Left renal pelvis (tissue), 4 donors: ENCODE measurements at regions not wholly inside any gene's neighbourhood (a gene's known extent, or its start where the extent isn't known, plus 50 kb on each side); places are given as distances from the start of the nearest gene placed in this dataset.
"Not testable (repeated sequence)": the region's sequence is repeated elsewhere in the genome, so short reads cannot be mapped to it uniquely, and the experiment has no call there.

Source experiments
- DNase-seq, 4 donors: peaks; one replicate each; pipeline ENCODE4 v3.0.0-alpha.2; 2013; ENCODE audit warnings: low read depth in 4 of 4, low spot score in 3 of 4

- no peak for DNase-seq
Measured at GRCh38 chr11:100576718-100577021, 110.4 kb upstream of the ARHGAP42 start.

GRCh38 chr11:100578831-100579311, 108.2 kb upstream of the ARHGAP42 start:
- DNase-seq: no peak

GRCh38 chr11:100581318-100581717, 105.8 kb upstream of the ARHGAP42 start:
- no peak for DNase-seq

DNA sequence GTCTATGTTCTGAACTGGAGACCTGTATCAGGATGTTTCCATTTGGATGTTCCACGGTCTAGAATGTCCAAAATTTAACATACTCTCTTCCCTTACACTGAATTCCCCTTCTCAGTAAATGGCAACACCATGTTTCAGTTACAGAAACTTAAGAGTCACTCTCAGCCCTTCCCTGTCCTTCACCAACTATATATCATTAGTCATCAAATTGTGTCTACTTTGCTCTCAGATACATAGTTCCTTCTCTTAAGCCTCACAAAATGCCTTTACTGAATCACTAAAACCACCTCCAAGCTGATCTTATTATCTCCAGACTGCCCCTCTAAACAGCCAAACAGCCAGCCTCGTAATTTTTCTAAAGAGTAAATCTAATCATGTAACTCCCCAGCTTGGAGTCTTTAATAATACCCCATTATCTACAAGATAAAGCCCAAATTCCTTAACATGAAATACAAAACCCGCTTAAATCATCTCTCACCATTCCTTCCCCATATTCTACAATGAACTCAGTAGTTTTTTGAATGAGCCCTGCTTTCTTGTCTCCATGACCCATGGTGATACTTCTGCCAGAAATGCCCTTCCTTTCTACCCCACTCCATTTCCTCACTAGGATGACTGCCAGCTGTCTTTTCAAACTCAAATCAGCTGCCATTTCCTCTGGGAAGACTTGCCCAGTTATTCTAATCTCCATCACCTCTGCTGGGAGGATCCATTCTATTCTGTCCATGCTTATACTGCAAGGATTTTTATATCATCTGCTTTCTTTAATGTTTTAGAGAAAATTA, 102.7 kb upstream of the ARHGAP42 start:
- DNase-seq: no peak

- DNase-seq: no peak
Measured at GRCh38 chr11:100585728-100586127, 101.4 kb upstream of the ARHGAP42 start.

DNA sequence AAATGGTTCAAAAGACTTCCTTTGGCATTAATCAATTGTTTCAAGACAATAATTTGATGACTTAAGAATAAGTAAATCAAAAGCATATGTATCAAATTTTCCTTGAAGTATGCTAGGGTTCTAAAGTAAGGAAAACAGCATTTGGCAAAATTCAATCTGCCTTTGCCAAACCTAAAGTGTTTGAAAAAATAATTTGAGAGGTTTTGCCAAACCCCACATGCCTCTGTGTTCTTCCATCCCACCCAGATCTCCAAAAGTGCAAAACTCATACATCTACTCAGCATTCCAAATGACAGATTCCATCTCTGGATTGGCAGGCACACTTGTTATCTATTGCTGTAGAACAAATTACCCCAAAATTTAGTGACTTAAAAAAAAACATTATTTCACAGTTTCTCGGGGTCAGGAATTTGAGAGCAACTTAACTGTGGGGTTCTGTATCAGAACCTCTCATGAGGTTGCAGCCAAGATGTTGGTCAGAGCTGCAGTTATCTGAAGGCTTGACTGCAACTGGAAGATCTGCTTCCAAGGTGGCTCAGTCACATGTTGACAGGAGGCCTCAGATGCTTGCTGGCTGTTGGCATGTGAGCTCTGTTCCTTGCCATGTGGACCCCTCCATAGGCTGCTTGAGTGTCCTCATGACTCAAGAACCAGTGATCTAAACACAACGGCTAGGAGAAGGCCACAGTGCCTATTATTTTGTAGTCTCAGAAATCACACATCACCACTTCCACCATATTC, 100.6 kb upstream of the ARHGAP42 start:
- no peak for DNase-seq

GRCh38 chr11:100592619-100593260, 94.3 kb upstream of the ARHGAP42 start:
- no peak for DNase-seq

GRCh38 chr11:100593291-100593690, 93.8 kb upstream of the ARHGAP42 start:
- no peak for DNase-seq

- no peak for DNase-seq
Measured at GRCh38 chr11:100594320-100594719, 92.8 kb upstream of the ARHGAP42 start.

GRCh38 chr11:100600941-100601340, 86.1 kb upstream of the ARHGAP42 start:
- no peak for DNase-seq

DNA sequence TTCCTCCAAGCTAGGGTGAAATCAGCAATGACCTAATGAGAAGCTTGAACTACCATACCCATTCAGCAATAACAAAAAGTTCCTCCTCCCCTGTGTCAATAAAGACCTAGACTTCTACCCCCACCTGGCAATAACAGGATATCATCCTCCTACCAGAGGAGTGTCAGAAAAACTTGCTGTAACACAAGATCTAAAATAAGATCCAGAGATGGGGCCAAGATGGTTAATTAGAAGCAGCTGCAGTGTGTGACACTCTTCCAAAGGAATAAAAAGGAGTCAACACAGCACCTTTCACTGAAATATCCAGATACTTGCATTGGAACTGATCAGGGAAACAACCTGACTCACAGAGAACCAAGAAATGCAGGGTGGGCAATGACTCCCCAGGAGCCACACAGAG, 84.4 kb upstream of the ARHGAP42 start:
- DNase-seq: no peak

DNA sequence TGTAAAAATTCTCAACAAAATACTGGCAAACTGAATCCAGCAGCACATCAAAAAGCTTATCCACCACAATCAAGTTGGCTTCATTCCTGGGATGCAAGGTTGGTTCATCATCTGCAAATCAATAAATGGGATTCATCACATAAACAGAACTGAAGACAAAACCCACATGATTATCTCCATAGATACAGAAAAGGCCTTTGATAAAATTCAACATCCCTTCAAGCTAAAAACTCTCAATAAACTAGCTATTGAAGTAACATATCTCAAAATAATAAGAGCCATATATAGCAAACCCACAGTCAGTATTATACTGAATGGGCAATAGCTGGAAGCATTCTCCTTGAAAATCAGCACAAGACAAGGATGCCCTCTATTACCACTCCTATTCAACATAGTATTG, 79.3 kb upstream of the ARHGAP42 start:
- not testable (repeated sequence) for DNase-seq

DNA sequence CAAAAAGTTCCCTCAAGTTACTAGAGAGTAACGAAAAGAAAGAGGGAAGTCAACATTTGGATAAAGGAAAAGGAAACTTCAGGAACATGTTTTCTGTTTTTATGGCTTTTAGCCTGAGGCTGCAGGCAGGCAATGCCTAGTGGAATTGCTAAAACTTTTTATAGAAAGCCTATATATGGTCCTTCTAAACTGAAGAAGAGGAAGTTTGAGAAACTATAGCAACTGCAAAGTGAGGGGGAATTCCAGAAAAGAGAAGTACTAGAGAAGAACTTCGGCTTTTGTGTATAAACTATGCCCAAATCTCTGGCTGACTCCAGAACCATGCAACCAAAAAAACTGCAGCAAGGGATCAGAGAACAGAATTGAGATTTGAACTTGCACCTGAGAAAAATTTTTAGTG, 74.3 kb upstream of the ARHGAP42 start:
- DNase-seq: no peak

DNA sequence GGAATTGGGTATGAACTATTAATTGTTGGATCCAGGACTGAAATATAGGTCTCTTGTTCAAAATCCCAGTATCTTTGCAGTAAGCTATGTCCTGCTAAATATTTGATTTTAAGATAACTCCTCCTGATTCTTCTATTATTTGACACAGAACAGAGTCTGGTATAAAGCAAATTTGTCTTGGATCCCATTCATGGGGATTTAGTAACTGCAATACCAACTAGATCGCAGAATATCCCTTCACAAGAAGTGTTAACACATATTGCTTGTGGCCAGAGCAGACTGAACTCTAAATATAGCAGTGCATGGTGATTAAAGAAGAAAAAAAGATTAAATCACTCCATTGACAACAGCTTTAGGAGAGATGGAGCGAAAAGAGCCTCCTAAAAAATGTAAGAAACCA, 68.2 kb upstream of the ARHGAP42 start:
- DNase-seq: no peak

GRCh38 chr11:100619484-100619883, 67.6 kb upstream of the ARHGAP42 start:
- no peak for DNase-seq

- no peak for DNase-seq
Measured at GRCh38 chr11:100622404-100622803, 64.7 kb upstream of the ARHGAP42 start.

DNA sequence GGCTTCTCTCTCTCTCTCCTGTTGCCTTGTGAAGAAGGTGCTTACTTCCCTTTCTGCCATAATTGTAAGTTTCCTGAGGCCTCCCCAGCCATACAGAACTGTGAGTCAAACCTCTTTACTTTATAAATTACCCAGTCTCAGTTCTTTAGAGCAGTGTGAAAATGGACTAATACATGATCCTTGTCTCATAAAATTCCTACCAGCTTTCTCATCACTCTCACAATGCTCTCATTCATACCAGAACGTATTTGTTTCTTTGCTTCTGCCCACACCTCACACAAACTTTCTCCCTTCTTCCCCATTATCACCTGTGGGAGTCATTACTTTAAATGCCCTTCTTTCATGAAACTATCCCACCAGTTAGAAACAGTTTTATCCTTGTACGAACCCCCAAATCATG, 62.7 kb upstream of the ARHGAP42 start:
- DNase-seq: no peak

DNA sequence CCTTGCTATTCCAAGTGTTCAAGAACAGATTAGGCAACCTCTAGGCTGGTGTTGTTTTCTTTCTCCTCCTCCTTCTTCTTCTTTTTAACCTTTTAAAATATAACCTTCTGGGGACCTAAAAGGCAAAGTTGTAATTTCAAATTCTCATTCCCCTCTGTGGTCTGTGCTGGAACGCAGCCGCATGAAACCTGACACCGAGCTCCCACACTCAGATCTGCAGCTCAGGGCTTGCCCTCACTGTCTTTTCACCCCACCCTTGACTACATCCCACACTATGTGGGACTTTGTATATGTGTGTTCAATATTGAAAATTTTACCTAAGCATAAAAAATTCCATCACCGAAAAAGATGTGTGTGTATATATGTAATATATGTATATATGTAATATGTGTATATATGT, 62.0 kb upstream of the ARHGAP42 start:
- DNase-seq: no peak

DNA sequence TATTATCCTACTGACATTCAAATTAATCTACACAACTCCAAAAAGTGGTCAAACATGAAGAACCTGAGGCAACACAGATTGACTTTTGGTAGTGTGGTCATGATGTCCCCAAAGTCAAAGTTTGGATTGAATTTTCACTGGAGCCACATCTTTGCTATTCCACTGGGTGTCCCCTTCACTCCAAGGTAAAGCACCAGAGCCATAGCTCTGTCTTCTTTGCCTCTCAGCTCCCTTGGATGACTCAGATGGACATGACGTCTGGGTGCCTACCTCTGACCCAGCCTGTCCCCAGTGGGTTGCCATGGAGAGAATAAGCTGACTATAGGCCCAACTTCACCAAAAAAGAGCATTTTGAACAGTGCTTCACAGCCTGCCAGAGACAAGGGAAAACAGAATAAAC, 57.4 kb upstream of the ARHGAP42 start:
- DNase-seq: no peak

GRCh38 chr11:100630898-100631297, 56.2 kb upstream of the ARHGAP42 start:
- no peak for DNase-seq

GRCh38 chr11:100631316-100631715, 55.8 kb upstream of the ARHGAP42 start:
- no peak for DNase-seq

DNA sequence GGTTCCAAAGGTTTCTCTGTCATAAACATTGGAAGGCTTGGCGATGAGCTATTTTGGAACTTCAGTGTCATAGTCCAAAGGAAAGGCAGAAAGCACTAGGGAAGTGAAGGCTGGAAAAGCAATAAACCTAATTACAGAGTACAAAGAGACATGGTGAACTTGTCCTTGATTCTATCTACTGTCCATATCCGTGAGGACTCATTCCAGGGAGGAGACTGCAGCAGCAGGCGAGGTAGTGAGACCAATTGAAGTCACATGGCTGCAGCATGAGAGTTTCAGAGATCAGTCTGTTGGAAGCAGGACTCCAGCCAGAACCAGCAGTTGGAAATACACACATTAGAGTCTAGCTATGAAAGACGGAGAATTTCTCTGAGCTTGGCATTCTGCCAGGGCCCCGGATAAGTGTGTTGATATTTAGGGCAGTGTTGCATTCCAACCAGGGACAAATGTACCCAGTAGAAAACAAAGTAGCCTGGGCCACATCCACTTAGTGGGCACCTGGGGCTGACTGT, 54.1 kb upstream of the ARHGAP42 start:
- DNase-seq: no peak
